ENCODE measurements at regions not wholly inside any gene's neighbourhood (a gene's known extent, or its start where the extent isn't known, plus 50 kb on each side); places are given as distances from the start of the nearest gene placed in this dataset.

DNA sequence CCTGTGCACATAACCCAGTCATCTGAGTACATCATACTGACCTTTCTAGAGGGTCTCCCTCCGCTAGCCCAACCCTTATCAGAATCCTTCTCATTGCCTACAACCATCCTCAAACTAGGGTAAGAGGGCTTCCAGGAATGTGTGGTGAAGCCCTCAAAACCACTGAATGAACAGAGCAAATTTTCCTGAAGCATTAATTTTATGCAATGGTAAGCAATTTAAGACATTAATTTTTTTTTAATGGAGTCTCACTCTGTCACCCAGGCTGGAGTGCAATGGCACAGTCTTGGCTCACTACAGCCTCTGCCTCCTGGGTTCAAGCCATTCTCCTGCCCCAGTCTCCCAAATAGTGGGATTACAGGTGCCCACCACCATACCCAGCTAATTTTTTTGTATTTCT lies 86.1 kb upstream of the ZNF281 start:
- TF ChIP-seq, protein P1, sequence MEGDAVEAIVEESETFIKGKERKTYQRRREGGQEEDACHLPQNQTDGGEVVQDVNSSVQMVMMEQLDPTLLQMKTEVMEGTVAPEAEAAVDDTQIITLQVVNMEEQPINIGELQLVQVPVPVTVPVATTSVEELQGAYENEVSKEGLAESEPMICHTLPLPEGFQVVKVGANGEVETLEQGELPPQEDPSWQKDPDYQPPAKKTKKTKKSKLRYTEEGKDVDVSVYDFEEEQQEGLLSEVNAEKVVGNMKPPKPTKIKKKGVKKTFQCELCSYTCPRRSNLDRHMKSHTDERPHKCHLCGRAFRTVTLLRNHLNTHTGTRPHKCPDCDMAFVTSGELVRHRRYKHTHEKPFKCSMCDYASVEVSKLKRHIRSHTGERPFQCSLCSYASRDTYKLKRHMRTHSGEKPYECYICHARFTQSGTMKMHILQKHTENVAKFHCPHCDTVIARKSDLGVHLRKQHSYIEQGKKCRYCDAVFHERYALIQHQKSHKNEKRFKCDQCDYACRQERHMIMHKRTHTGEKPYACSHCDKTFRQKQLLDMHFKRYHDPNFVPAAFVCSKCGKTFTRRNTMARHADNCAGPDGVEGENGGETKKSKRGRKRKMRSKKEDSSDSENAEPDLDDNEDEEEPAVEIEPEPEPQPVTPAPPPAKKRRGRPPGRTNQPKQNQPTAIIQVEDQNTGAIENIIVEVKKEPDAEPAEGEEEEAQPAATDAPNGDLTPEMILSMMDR (IDR thresholded peaks at IDR 0.05 in 4 of 5, conservative IDR thresholded peaks at IDR 0.05 in 1 of 5) = no peak
- TF ChIP-seq POLR2A (IDR thresholded peaks at IDR 0.05) = no peak

Data from gastrocnemius medialis (tissue), 4 donors.